Stimulated activated CD8-positive, alpha-beta memory T cell treated with anti-CD3 and anti-CD28 coated beads, Interleukin-12 subunit alpha, Interleukin-12 subunit beta, amount 100 ng/mL, for 1 hour (primary cell): ENCODE measurements at regions not wholly inside any gene's neighbourhood (a gene's known extent, or its start where the extent isn't known, plus 50 kb on each side); places are given as distances from the start of the nearest gene placed in this dataset.
"Not testable (repeated sequence)": the region's sequence is repeated elsewhere in the genome, so short reads cannot be mapped to it uniquely, and the experiment has no call there.

Experiments
- DNase-seq: peaks from one replicate; pipeline ENCODE4 v3.0.0-alpha.2; 2020; ENCODE audit warnings: low read depth

GRCh38 chr6:144476286-144476685 is 191.2 kb downstream of the UTRN start:
- no peak for DNase-seq

GRCh38 chr6:144477396-144477795 is 192.3 kb downstream of the UTRN start:
- no peak for DNase-seq

- DNase-seq, result no peak
Measured at GRCh38 chr6:144477856-144478255, 192.7 kb downstream of the UTRN start.

GRCh38 chr6:144478483-144478882 is 193.3 kb downstream of the UTRN start:
- no peak for DNase-seq

- DNase-seq, result no peak
Measured at GRCh38 chr6:144479991-144480390, 194.9 kb downstream of the UTRN start.

GRCh38 chr6:144480473-144480872 is 195.3 kb downstream of the UTRN start:
- DNase-seq, result no peak

GRCh38 chr6:144481527-144481926 is 196.4 kb downstream of the UTRN start:
- DNase-seq, result no peak

GRCh38 chr6:144482142-144482541 is 197.0 kb downstream of the UTRN start:
- DNase-seq, result peak; percentile 53

- DNase-seq, result no peak
Measured at GRCh38 chr6:144485531-144485930, 200.4 kb downstream of the UTRN start.

- no peak for DNase-seq
Measured at GRCh38 chr6:144488590-144488989, 203.5 kb downstream of the UTRN start.

GRCh38 chr6:144493035-144493910 is 208.1 kb downstream of the UTRN start:
- DNase-seq, result no peak

- not testable (repeated sequence) for DNase-seq
Measured at GRCh38 chr6:144495076-144495475, 209.9 kb downstream of the UTRN start.

GRCh38 chr6:144497650-144498049 is 212.5 kb downstream of the UTRN start:
- DNase-seq, result no peak

GRCh38 chr6:144500892-144501291 is 215.8 kb downstream of the UTRN start:
- no peak for DNase-seq

GRCh38 chr6:144505214-144505613 is 220.1 kb downstream of the UTRN start:
- DNase-seq, result not testable (repeated sequence)

- not testable (repeated sequence) for DNase-seq
Measured at GRCh38 chr6:144506051-144506450, 220.9 kb downstream of the UTRN start.

GRCh38 chr6:144507772-144508312 is 222.7 kb downstream of the UTRN start:
- DNase-seq, result not testable (repeated sequence)

- DNase-seq, result no peak
Measured at GRCh38 chr6:144510859-144511258, 225.7 kb downstream of the UTRN start.

- no peak for DNase-seq
Measured at GRCh38 chr6:144515761-144516160, 230.6 kb downstream of the UTRN start.

- no peak for DNase-seq
Measured at GRCh38 chr6:144519426-144519825, 234.3 kb downstream of the UTRN start.

GRCh38 chr6:144528743-144529425 is 243.7 kb downstream of the UTRN start:
- no peak for DNase-seq

- DNase-seq, result no peak
Measured at GRCh38 chr6:144530118-144530517, 245.0 kb downstream of the UTRN start.

- DNase-seq, result not testable (repeated sequence)
Measured at GRCh38 chr6:144532238-144532637, 247.1 kb downstream of the UTRN start.
